GM21825 (cell line): ENCODE measurements at regions not wholly inside any gene's neighbourhood (a gene's known extent, or its start where the extent isn't known, plus 50 kb on each side); places are given as distances from the start of the nearest gene placed in this dataset.

Source experiments
- ATAC-seq: cut with Tn5 transposase; IDR thresholded peaks from one replicate; pipeline ENCODE4 v1.9.1; 2021; ENCODE audit warnings: mild to moderate bottlenecking, moderate library complexity; ENCODE audit not compliant: unreplicated experiment

DNA sequence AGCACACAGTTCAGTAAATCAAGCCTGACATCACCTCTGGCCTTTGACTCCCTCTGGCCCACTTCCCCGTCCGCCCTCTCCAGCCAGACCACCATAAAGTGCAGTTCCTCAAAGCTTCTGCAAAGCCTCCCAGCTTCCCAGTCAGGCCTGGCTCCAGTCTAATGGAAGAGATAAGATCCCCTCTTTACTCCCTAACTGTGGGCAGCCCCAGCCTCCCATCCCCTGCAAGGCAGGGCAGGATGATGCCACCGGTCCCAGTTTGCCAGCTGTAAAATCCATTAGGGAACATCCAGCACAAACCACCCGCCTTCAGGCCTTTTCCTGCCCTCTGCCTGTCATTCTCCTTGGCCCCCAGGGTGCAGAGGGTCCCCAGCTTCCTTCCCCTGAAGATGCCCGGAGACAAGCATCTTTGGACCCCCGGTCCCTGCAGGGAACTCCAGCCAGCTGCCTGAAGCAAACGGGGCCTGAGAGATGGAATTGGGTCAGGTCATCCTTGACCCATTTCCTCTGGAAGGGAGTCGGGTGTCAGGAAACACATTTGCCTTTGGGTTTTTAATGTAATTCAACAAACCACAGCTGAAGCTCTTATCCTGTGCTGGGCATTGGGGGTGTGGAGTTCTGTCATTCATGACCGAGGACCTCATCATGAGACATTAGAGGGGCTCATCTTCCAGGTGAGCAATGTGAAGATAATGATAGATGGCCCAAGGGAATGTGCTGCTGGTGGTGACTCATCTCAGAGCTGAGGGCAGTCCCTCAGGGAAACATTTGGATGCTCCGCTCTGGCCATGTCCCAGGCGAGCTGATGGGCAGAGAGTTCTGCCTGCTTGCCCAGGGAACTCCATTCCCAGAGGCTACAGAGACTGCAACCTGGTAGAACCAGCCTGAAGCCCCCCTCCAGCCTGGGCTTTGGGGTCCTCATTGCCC, 93.8 kb upstream of the CLMN start:
- ATAC-seq: no peak

DNA sequence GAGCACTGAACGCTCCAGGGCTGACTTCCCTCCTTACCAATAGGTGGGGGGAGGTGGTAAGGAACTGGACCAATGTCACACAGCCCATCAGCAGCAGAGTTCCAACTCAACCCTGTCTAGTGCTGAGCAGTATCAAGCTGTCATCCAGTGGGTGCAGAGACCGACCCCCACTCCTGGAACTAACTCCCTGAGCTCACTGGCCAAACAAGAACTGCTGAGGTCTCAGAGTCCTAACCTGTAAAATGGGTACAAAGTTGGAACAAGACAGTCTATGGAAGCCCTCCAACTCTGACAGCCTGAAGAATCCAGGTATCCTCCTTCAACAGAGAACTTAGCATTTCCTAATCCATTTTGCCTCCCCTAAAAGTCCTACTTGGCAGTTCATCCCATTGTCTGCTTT, 91.1 kb upstream of the CLMN start:
- no peak for ATAC-seq

DNA sequence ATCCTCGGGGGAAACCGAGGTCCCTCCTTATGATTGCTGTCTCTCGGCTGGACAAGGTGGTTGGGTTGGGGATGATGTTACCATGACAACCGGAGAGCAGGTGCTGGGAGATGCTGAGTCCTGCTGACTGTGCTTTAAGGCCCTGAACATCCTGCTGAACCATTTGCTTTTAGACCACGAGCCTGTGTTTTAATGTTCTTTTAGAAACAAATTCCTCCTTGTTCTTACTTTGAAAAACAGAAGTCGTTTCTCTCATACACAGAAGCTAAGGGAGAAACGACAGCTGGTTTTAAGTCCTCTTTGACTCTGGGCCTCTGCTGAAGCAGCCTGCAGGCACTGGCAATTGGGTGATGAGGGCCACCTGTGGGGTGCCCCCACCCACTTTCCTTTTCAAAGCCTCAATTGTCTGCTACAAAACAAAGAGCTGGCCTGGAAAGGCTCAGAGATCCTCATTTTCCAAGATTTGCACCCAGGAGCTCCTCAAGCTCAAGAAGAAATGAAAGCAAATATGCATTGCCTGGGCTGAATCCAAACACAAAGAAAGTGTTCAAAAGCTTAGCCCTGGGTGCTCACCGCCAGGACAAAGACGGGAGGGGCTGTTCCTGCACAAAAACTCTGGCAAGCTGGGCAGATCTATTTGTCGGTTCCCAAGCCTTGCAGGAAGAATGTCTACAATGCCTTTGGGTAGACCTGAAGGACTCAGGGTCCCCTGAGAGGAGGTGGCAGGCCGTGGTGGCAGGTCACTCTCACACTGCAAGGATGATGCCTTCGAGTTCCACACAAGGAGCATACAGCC, 90.0 kb upstream of the CLMN start:
- ATAC-seq: no peak

DNA sequence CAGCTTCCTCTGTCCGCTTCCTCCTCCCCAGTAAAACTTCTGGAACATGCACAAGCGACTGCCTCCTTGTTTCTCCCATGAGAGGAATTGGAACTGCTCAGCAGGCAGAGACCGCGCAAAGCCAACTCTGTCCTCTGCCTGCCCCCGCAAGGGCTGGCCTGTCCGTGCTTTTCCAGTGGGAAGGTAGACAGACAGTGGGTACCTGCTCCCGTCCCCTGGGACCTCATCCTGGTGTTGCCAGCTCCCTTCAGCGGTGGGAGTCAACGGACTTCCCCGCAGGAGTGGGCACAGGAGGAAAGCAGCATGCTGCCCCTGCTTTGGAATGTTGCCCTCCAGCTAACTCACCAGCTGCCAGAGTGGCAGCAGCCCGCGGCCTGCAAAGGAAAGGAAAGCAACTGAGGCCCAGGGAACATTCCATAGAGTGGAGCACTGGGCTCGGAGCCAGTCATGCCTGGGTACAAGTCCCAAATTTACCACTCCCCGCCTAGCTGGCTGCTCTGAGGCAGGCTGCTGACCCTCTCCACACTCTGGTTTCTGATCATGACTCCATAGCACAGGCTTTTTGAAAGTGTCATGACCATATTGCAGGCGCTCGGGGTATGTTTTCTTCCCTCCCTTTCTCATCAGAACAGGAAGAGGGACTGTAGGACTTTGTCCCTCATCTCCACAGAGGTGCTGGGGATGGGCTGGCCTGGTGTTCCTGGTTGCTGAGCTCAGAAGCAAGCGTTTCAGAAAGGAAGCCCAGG, 89.2 kb upstream of the CLMN start:
- no peak for ATAC-seq

DNA sequence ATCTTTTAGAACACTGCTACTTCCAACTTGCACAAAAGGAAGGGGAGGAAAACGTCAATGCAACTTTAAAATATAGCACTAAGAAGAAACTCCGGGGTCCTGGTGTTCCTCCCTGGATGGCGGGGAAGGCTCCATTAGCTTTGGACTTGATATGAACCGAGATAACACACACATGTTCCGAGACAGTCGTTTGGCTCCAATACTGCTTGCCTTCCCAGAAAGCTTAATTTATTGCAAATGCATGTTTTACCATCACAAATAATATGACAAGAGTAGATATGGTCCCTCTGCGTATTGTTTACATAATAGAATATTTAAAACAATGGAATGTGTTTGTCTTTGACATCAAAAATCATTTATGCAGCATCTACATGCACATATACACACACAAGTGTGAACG, 87.6 kb upstream of the CLMN start:
- no peak for ATAC-seq

DNA sequence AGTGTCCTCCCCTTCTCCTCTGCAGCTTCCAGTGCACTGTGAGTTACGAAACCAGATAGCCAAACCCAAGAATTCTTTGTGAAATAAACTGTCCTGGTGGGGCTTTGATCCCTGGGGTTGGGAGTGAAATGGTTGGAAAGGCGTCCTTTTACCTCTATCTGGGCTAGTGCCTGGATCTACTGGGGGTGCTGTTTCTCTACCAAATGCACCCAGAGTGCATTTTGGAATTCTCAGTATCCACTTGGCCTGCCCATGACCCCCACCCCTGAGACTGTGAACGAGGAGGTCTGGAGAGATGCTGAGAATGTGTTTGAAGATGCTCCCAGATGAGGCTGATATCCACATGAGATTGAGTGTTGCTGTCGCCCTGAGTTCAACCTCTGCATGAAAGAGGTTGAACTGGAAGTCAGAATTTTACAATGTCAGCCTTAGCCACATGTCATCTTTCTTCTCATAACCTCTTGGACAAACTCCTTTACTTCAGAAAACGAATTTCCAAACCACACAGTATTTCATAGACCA, 87.1 kb upstream of the CLMN start:
- no peak for ATAC-seq

DNA sequence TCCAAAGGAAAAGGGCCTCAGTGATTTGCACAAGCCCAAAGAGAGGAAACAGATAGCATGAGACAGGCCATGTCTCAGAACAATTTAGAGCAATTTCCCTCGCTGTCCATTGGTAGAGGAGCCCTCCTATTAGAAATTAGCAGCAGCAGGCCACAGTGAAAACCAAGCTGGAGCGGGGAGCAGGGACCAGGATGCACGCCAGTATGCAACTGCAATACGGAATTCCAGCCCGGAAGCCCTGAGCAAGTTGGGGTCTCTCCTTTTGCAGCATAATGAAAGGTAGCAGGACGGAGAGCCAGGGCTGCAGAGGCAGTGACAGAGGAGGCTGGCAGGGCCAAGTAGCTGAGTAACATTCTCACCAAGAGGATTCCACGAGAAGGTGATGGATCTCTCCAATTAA, 84.9 kb upstream of the CLMN start:
- ATAC-seq: no peak

DNA sequence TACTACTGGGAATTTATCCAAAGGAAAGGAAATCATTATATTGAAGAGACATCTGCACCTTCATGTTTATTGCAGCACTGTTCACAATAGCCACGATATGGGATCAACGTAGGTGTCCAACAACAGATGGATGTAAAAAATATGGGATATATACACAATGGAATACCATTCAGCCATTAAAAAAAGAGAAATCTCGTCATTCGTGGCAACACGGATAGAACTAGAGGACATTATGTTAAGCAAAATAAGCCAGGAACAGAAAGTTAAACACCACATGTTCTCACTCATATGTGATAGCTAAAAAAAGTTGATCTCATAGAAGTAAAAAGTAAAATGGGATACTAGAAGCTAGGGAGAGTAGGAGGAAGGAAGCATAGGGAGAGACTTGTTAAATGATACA, 82.9 kb upstream of the CLMN start:
- no peak for ATAC-seq

DNA sequence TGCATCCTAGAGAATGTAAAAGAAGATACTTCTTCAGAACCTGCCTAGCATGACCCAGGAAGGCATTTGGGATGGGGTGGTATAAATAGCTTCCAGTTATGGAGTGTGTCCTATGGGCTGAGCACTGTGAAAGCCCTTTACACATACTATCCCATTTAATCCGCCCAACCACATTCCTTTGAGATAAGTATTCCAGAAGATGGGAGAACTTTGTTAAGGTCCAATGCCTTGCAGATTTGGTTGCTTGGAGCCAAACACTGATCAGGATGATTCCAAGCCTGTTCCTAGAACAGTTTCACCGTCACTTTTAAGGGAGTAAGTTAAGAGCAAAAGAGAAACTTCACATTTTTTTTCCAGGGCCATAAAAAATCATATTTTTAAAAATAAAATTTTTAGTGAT, 82.5 kb upstream of the CLMN start:
- ATAC-seq: no peak

DNA sequence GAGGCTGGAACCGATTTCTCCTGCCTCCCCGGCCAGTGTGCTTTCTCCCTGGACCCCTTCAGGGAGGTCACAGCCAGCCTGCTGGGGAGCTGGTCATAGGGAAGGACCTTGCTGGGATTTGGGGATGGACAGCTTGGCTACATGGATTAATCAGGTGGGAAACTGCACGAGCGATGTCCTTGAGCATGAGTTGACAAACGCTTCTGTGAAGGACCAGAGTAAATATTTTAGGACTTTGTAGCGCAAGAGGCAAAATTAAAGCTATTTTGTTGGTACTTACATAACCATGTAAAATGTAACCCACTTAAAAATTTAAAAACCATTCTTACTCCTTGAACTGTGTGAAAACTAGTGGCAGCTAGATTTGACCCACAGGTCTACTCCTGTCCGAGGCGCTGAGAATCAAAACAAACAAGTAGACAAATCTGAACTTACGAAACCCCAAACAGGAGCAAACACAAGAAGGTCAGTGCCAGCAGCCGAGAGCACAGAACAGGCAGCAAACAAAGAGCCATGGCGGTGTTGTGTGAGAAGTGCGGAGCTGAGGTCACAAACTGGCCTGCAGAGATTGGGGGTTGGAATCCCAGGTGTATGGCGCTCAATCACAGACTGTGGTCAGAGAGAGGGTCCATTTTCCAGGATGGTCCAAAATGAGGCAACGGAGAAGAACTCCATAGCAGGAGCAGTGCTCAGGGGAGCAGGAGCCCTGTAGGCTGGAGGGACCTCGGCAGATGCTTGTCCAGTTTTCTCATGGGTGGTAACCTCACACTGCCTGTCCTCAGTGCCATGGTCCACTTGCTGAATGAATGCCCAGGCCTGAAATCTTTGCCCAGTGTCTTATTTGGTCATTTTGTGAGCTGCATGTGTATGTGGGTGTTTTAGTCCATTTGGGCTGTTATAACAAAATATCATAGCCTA, 79.2 kb upstream of the CLMN start:
- ATAC-seq: no peak

DNA sequence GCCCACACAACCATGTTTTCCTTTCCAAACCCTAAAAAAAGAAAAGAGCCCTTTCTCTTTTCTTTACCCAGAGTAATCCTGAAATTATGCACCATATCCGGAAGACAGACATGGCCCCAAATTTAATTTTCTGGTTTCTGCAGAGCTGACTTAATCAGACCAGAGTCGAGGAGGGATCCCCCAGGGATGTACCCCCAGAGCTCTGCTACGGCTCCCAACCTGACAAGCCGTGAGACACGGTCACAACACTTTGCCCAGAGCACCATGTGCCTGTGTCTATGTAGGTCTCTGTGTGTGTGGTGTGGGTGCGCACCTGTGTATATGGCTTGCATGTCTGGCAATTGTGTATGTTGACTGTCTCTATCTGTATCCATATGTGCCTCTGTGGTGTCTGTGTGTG, 77.6 kb upstream of the CLMN start:
- ATAC-seq: no peak

DNA sequence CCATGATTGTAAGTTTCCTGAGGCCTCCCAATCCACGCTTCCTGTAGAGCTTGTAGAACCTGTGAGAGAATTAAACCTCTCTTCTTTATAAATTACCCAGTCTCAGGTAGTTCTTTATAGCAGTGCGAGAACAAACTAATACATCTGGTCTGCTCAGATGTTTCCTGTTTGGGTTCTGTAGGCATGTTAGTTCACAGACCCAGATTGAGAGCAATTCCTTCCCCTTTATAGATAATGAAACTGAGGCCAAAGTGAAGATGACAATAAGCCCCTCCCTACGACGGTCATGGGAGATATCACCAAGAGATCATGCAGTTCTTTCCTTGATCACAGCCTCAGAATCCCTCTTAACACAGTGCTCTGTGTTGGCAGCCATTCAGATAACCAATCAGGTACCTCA, 76.5 kb upstream of the CLMN start:
- no peak for ATAC-seq

DNA sequence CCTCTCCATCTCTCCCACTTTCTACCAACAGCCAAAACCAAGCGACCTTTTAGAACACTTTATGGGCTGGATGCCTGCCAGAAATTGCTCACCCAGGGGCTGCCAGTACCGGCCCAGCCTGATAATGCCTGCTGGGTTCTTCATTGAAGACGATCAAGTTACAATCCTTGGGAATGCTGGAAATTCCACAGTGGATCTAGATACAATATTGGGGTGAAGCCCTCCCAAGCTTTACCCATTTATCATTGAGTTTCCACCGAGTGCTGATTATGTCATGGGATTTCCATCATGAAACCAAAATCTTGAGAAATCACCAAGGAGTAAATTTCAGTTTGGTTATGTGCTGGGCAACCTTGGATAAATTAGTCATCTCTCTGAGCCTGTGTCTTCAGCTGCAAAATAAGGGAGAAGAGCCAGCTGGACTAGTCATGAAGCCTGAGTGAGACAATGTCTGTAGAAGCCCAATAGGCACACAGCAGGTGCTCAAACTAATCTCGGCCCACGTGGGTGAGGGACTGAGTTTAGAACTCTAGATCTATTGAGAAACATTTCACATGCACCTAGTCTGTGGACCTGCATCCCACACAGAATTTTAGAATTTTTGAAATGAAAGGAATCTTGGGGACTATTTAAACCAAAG, 75.5 kb upstream of the CLMN start:
- ATAC-seq: no peak

DNA sequence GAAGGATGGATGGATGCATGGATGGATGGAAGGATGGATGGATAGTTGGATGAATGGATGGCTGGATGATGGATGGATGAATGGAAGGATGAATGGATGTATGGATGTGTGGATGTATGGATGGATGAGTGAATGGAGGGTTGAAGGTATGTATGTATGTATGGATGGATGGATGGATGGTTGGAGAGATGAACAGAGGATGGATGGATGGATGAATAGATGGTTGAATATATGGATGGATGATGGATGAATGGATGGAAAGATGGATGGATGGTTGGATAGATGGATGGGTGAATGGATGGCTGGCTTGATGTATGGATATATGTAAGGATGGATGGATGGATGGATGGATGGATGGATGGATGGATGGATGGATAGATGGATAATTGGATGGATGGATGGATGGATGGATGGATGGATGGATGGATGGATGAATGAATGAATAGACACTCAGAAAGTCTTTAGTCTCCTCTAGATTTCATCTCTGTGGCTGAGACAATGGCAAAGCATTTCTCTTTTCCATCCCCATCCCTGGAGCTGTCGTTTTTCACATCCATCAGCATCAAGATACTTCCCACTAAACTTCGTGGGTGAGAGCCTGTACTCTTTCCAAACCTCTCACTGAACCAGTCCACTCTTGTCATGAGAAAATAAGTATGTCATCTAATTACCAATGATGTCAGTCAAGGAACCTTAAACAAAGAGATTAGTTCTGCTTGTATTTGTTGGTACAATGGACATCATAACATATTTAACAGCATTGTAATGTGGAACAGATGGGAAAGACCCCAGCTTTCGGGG, 74.8 kb upstream of the CLMN start:
- no peak for ATAC-seq

DNA sequence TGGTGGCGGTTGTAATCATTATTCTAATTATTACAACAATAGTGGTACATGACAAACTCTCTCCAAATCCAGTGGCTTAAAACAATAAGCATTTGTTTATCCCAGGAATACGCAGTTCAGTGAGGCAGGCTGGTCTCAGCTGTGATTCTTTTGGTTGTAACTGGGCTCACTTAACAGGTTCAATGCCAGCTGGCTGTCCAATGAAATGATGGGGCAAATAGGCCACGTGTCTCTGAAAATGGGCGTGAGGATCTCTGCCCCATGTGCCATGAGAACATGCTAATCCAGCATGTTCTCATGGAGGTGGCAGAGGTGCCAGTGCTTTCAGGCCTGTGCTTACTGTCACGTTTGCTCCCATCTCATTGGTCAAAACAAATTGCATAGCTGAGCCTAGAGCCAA, 73.1 kb upstream of the CLMN start:
- ATAC-seq: no peak

DNA sequence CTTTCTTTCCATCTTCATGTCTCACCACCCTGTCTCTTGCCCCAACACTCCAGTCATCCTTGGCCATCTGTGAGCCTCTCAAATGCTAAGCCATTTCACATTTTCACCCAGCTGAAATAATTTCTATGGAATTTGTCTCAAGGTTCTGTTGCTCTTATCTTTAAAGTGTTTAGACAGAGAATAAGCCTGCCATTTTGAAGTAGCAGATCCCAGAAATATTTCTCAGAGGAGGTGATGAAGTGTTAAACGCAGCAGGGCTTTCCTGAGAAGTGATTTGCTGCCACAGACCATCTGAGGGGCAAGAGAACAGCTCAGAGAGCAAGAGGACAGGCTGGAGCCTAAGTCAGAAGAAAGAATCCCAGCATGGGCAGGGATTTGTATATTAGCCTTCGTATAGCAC, 71.6 kb upstream of the CLMN start:
- no peak for ATAC-seq

DNA sequence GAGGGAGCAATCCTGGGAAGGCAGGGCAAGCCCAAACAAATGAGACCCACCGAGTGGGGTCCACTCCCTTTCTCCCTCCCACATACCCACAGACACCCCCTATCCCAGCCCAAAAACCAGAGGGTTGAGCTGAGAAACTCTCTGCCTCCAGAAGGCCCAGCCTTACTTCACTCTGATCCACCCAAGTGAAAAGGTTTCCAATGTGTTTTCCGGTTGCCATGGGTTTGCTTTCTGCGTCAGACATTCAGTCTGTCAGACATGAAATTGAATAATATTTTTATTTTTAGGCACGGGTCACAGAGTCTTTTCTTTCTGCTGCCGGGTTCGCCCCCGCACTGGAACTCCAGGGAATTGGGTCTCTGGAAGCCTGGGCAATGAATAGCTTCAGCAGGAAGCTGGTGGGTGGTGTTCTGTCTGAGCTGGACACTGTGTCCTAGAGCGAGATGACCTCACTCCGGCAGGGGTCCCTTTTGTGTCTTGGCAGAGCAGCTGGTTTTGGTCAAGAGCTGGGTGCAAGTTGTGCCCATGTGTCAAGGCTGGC, 69.8 kb upstream of the CLMN start:
- ATAC-seq: no peak

DNA sequence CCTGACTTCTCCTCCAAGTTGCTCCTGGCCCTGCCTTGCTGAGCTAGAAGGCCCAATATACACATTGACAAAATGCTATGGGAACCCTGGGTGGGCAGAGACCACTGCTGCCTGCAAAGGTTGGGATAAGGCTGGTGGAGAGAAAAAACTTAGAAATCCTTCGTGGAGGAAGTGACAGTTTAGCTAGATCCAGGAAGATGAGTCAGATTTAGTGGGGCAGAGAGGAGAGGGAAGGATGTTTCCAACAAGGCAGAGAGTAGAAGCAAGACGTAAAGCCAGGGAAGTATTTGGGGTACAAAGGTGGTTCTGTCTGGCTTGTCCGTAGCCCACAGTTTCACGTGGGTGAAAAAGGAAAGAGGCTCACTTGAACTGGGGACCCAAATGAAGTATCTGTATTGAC, 69.0 kb upstream of the CLMN start:
- no peak for ATAC-seq
